ENCODE measurements at regions not wholly inside any gene's neighbourhood (a gene's known extent, or its start where the extent isn't known, plus 50 kb on each side); places are given as distances from the start of the nearest gene placed in this dataset.
"Not testable (repeated sequence)": the region's sequence is repeated elsewhere in the genome, so short reads cannot be mapped to it uniquely, and the experiment has no call there.

DNA sequence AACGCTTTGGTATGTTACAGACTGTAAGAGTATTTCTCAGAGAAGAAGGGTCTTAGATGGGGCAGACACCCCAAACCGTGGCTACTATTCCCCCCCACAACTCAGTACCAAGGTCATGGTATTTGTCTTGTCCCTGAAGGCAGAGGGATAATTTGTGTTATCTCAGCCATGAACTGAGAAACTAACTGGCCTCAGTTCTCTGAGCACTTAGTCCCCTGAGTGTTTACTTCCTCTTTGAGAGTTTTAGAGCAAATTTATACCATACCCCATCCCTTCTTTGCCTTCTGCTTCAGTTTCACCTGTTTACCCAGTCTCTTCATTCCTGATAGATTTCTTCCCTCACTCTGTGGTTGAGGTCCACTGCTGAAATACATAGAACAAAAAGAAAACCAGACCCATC, 183.9 kb downstream of the LRRC70 start (continued):
- no peak for TF ChIP-seq ZNF592 (IDR thresholded peaks at IDR 0.05)
- TF ChIP-seq SMC3 (IDR thresholded peaks at IDR 0.05; ENCODE audit: borderline replicate concordance, low read length), result no peak
- TF ChIP-seq SPI1 (IDR thresholded peaks at IDR 0.05; ENCODE audit: borderline replicate concordance, insufficient read depth, low read depth, low read length), result no peak
- no peak for TF ChIP-seq NFYB (IDR thresholded peaks at IDR 0.05; ENCODE audit: insufficient read depth, low read depth, low read length)
- TF ChIP-seq RFX5 (IDR thresholded peaks at IDR 0.05; ENCODE audit: low read depth, low read length), result no peak
- no peak for TF ChIP-seq NKRF (conservative IDR thresholded peaks at IDR 0.05)
- peak; percentile 39; the same call in 1 of the 2 replicates for TF ChIP-seq ZNF24 (IDR thresholded peaks at IDR 0.05)
- TF ChIP-seq IKZF2 (IDR thresholded peaks at IDR 0.05), result 0 out of 4 replicates have a peak, but pooled peaks of 1 of the 2 experiments have one; percentile 25
- TF ChIP-seq IKZF1 (conservative IDR thresholded peaks at IDR 0.05), result 0 out of 2 replicates have a peak, but pooled peaks have one; percentile 10

DNA sequence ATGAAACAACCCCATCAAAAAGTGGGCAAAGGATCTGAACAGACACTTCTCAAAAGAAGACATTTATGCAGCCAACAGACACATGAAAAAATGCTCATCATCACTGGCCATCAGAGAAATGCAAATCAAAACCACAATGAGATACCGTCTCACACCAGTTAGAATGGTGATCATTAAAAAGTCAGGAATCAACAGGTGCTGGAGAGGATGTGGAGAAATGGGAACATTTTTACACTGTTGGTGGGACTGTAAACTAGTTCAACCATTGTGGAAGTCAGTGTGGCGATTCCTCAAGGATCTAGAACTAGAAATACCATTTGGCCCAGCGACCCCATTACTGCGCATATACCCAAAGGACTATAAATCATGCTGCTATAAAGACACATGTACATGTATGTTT, 179.1 kb downstream of the LRRC70 start:
- H4K20me1 ChIP-seq (ENCODE audit: control insufficient read depth, insufficient read depth); BruUV-seq (replicated peaks); DNase-seq (ENCODE audit: low read depth, low spot score); CTCF ChIA-PET; H3K9me3 ChIP-seq (replicated peaks; ENCODE audit: control insufficient read depth, insufficient read depth, low read length); FAIRE-seq; H3K9ac ChIP-seq (ENCODE audit: control insufficient read depth, insufficient read depth, low read length); SMC1A ChIA-PET (ENCODE audit: uncharacterized antibody, unreplicated experiment); POLR2A ChIA-PET; H3K4me2 ChIP-seq (ENCODE audit: control insufficient read depth, insufficient read depth); H3K27ac ChIP-seq (ENCODE audit: control insufficient read depth, insufficient read depth); ATAC-seq; H3K79me2 ChIP-seq (ENCODE audit: control insufficient read depth, insufficient read depth, low read length); H3K4me1 ChIP-seq (ENCODE audit: control insufficient read depth, insufficient read depth, low read length); H3K4me3 ChIP-seq; H3K36me3 ChIP-seq (ENCODE audit: control insufficient read depth in 2 of 2, insufficient read depth in 2 of 2, low read length in 1 of 2); H2AFZ ChIP-seq (ENCODE audit: control insufficient read depth, low read depth, low read length); intact Hi-C loops (cut with micrococcal nuclease; ENCODE audit: unreplicated experiment); H3K27me3 ChIP-seq (replicated peaks in 1 of 2; ENCODE audit: control insufficient read depth in 2 of 2, insufficient read depth in 2 of 2, low read length in 1 of 2); RAD21 ChIA-PET (ENCODE audit: unreplicated experiment); in situ Hi-C loops (cut with MboI): not testable (repeated sequence)
- WGBS (ENCODE audit: insufficient coverage, insufficient replicate concordance, low lambda C conversion rate, missing lambda C conversion rate), result 72% methylated on average over 4 of the region's 4 CpGs

DNA sequence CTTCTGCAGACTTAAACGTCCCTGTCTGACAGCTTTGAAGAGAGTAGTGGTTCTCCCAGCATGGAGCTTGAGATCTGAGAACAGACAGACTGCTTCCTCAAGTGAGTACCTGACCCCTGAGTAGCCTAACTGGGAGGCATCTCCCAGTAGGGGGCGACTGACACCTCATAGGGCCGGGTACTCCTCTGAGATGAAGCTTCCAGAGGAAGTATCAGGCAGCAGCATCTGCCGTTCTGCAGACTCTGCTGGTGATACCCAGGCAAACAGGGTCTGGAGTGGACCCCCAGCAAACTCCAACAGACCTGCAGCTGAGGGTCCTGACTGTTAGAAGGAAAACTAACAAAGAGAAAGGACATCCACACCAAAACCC, 174.4 kb downstream of the LRRC70 start:
- in situ Hi-C loops (cut with MboI); H3K4me1 ChIP-seq (ENCODE audit: control insufficient read depth, insufficient read depth, low read length); H3K4me3 ChIP-seq; H2AFZ ChIP-seq (ENCODE audit: control insufficient read depth, low read depth, low read length); RAD21 ChIA-PET (ENCODE audit: unreplicated experiment); H3K9me3 ChIP-seq (replicated peaks; ENCODE audit: control insufficient read depth, insufficient read depth, low read length); H3K36me3 ChIP-seq (ENCODE audit: control insufficient read depth in 2 of 2, insufficient read depth in 2 of 2, low read length in 1 of 2); ATAC-seq; H3K9ac ChIP-seq (ENCODE audit: control insufficient read depth, insufficient read depth, low read length); intact Hi-C loops (cut with micrococcal nuclease; ENCODE audit: unreplicated experiment); H3K27ac ChIP-seq (ENCODE audit: control insufficient read depth, insufficient read depth); H3K27me3 ChIP-seq (replicated peaks in 1 of 2; ENCODE audit: control insufficient read depth in 2 of 2, insufficient read depth in 2 of 2, low read length in 1 of 2); H4K20me1 ChIP-seq (ENCODE audit: control insufficient read depth, insufficient read depth); H3K4me2 ChIP-seq (ENCODE audit: control insufficient read depth, insufficient read depth); FAIRE-seq; POLR2A ChIA-PET; DNase-seq (ENCODE audit: low read depth, low spot score); BruUV-seq (replicated peaks); H3K79me2 ChIP-seq (ENCODE audit: control insufficient read depth, insufficient read depth, low read length): not testable (repeated sequence)
- SMC1A ChIA-PET (ENCODE audit: uncharacterized antibody, unreplicated experiment), result interaction anchor here (2.4 kb wide), 1 partner anchor 15 kb away, joined by 8 read pairs; no protein-coding TSS in a partner anchor
- WGBS (ENCODE audit: insufficient coverage, insufficient replicate concordance, low lambda C conversion rate, missing lambda C conversion rate), result 7% methylated on average over 4 of the region's 4 CpGs
- CTCF ChIA-PET, result interaction anchor here (0.8 kb wide), 1 partner anchor 86 kb away, joined by 3 read pairs; no protein-coding TSS in a partner anchor

All from GM12878 (cell line).